Smooth muscle cell (in vitro differentiated cells): ENCODE measurements at regions not wholly inside any gene's neighbourhood (a gene's known extent, or its start where the extent isn't known, plus 50 kb on each side); places are given as distances from the start of the nearest gene placed in this dataset.

Source experiments
- DNase-seq: peaks from one replicate; lab custom pipeline; 2025; ENCODE audit not compliant: unreplicated experiment; lab: John Stamatoyannopoulos, UW
- H2AFZ ChIP-seq: fragments of 200-600 bp; sonication (generic); 2 replicates; pipeline ENCODE4 v1.6.0; 2016; ENCODE audit warnings: antibody characterized with exemption, low read depth, mild to moderate bottlenecking
- H3F3A ChIP-seq: fragments of 200-600 bp; sonication (generic); 2 replicates; pipeline ENCODE4 v1.6.0; 2017; ENCODE audit warnings: antibody characterized with exemption, low read depth
- H3K27ac ChIP-seq: fragments of 200-600 bp; sonication (generic); 2 replicates; pipeline ENCODE4 v1.5.1; 2016; ENCODE audit warnings: low read depth, mild to moderate bottlenecking
- H3K27me3 ChIP-seq: fragments of 200-600 bp; sonication (generic); 2 replicates; pipeline ENCODE4 v1.6.1; 2016; ENCODE audit warnings: low read depth, mild to moderate bottlenecking
- H3K36me3 ChIP-seq: fragments of 200-600 bp; sonication (generic); 2 replicates; pipeline ENCODE4 v1.5.1; 2016; ENCODE audit warnings: low read depth
- H3K4me1 ChIP-seq: fragments of 200-600 bp; sonication (generic); 2 replicates; pipeline ENCODE4 v1.5.1; 2016; ENCODE audit warnings: low read depth
- H3K4me2 ChIP-seq: fragments of 200-600 bp; sonication (generic); 2 replicates; pipeline ENCODE4 v1.6.0; 2016; ENCODE audit warnings: mild to moderate bottlenecking
- H3K4me3 ChIP-seq: fragments of 200-600 bp; sonication (generic); 2 replicates; pipeline ENCODE4 v1.5.1; 2016; ENCODE audit warnings: mild to moderate bottlenecking
- H3K79me2 ChIP-seq: fragments of 200-600 bp; sonication (generic); 2 replicates; pipeline ENCODE4 v1.6.0; 2016; ENCODE audit warnings: low read depth, mild to moderate bottlenecking
- H3K9ac ChIP-seq: fragments of 200-600 bp; sonication (generic); 2 replicates; pipeline ENCODE4 v1.6.0; 2016; ENCODE audit warnings: low read depth
- H3K9me3 ChIP-seq: fragments of 200-600 bp; sonication (generic); replicated peaks from 2 replicates; pipeline ENCODE4 v1.5.1; 2016; ENCODE audit warnings: low read depth
- H4K20me1 ChIP-seq: fragments of 200-600 bp; sonication (generic); 2 replicates; pipeline ENCODE4 v1.6.0; 2016; ENCODE audit warnings: low read depth
- CTCF ChIP-seq: fragments of 200-600 bp; sonication (generic); IDR thresholded peaks from 2 replicates; pipeline ENCODE4 v1.5.1; 2017; ENCODE audit warnings: borderline replicate concordance, mild to moderate bottlenecking, antibody characterized with exemption; ENCODE audit not compliant: insufficient read depth, poor library complexity, severe bottlenecking
- whole genome bisulfite sequencing: methylation state at CpG from one replicate; pipeline ENCODE4 v1.1.7; 2016; ENCODE audit warnings: low lambda C conversion rate; 5-methylcytosine and 5-hydroxymethylcytosine counted together

- H3K79me2 ChIP-seq: no peaks in the 10 kb centered on the region
- H3K9me3 ChIP-seq: no peaks in the 10 kb centered on the region
- no peak overlapping the region for H3K4me2 ChIP-seq
- WGBS: 94% methylated on average over 2 of the region's 2 CpGs
- no peak for DNase-seq
- TF ChIP-seq CTCF: no peak
- H3K27ac ChIP-seq: no peak overlapping the region
- no peak overlapping the region for H2AFZ ChIP-seq
- no peaks in the 10 kb centered on the region for H3K36me3 ChIP-seq
- no peaks in the 10 kb centered on the region for H3F3A ChIP-seq
- no peak overlapping the region for H3K4me3 ChIP-seq
- no peak overlapping the region for H3K9ac ChIP-seq
- H3K27me3 ChIP-seq: no peaks in the 10 kb centered on the region
- no peaks in the 10 kb centered on the region for H4K20me1 ChIP-seq
- no peaks in the 10 kb centered on the region for H3K4me1 ChIP-seq
These were observed 105.7 kb upstream of the AHI1 start for GRCh38 chr6:135603249-135603648.

GRCh38 chr6:135604035-135604860 is 106.7 kb upstream of the AHI1 start:
- Histone ChIP-seq H3K4me3 (no peak overlapping the region), H3K9ac (no peak overlapping the region), H3K27me3 (no peaks in the 10 kb centered on the region), H3K36me3 (no peaks in the 10 kb centered on the region), H3K4me1 (no peaks in the 10 kb centered on the region), H4K20me1 (no peaks in the 10 kb centered on the region), H3K79me2 (no peaks in the 10 kb centered on the region), H3F3A (no peaks in the 10 kb centered on the region), H2AFZ (no peak overlapping the region), H3K4me2 (no peak overlapping the region), H3K9me3 (no peaks in the 10 kb centered on the region), H3K27ac (no peak overlapping the region)
- no peak for DNase-seq
- 95% methylated on average over 10 of the region's 10 CpGs for WGBS
- no peak for TF ChIP-seq CTCF

- Histone ChIP-seq H3K79me2 (no peaks in the 10 kb centered on the region), H3K4me2 (no peak overlapping the region), H3K9me3 (no peaks in the 10 kb centered on the region), H3K4me3 (no peak overlapping the region), H3K27ac (no peak overlapping the region), H3K27me3 (no peaks in the 10 kb centered on the region), H3F3A (no peaks in the 10 kb centered on the region), H2AFZ (no peak overlapping the region), H4K20me1 (no peaks in the 10 kb centered on the region), H3K36me3 (no peaks in the 10 kb centered on the region), H3K9ac (no peak overlapping the region), H3K4me1 (no peaks in the 10 kb centered on the region)
- DNase-seq: no peak
- 83% methylated on average over 2 of the region's 2 CpGs for WGBS
- no peak for TF ChIP-seq CTCF
These were observed 107.8 kb upstream of the AHI1 start for GRCh38 chr6:135605278-135605790.

- WGBS: 79% methylated on average over 2 of the region's 2 CpGs
- Histone ChIP-seq H3K9me3 (no peaks in the 10 kb centered on the region), H3K79me2 (no peaks in the 10 kb centered on the region), H3K4me3 (no peak overlapping the region), H3F3A (no peaks in the 10 kb centered on the region), H3K9ac (no peak overlapping the region), H2AFZ (no peak overlapping the region), H3K36me3 (no peaks in the 10 kb centered on the region), H3K4me2 (no peak overlapping the region), H4K20me1 (no peaks in the 10 kb centered on the region), H3K27ac (no peak overlapping the region), H3K27me3 (no peaks in the 10 kb centered on the region), H3K4me1 (no peaks in the 10 kb centered on the region)
- no peak for TF ChIP-seq CTCF
- DNase-seq: no peak
These were observed 108.9 kb upstream of the AHI1 start for GRCh38 chr6:135606392-135606791.
